Ishikawa (cell line): ENCODE measurements at regions not wholly inside any gene's neighbourhood (a gene's known extent, or its start where the extent isn't known, plus 50 kb on each side); places are given as distances from the start of the nearest gene placed in this dataset.

Experiments
- CEBPB ChIP-seq: IDR thresholded peaks from 2 replicates; pipeline ENCODE4 v1.6.1; 2012
- EGR1 ChIP-seq: IDR thresholded peaks from 2 replicates; pipeline ENCODE4 v1.6.1; 2012
- EP300 ChIP-seq: IDR thresholded peaks from 2 replicates; pipeline ENCODE4 v1.6.1; 2012; ENCODE audit warnings: borderline replicate concordance
- MAX ChIP-seq: IDR thresholded peaks from 2 replicates; pipeline ENCODE4 v1.6.1; 2012
- RAD21 ChIP-seq: IDR thresholded peaks from 2 replicates; pipeline ENCODE4 v1.6.1; 2012; ENCODE audit warnings: low read depth
- REST ChIP-seq: IDR thresholded peaks from 2 replicates; pipeline ENCODE4 v1.6.1; 2012; ENCODE audit warnings: low read depth, mild to moderate bottlenecking
- TAF1 ChIP-seq: IDR thresholded peaks from 2 replicates; pipeline ENCODE4 v1.6.1; 2012; ENCODE audit warnings: low read depth, mild to moderate bottlenecking
- USF1 ChIP-seq: IDR thresholded peaks from 2 replicates; pipeline ENCODE4 v1.6.1; 2012
- YY1 ChIP-seq: IDR thresholded peaks from 2 replicates; pipeline ENCODE4 v1.6.1; 2012; ENCODE audit warnings: low read depth
- ZBTB7A ChIP-seq: IDR thresholded peaks from 2 replicates; pipeline ENCODE4 v1.6.1; 2012; ENCODE audit warnings: low read depth

GRCh38 chr12:92398565-92399309, 253.1 kb upstream of the BTG1 start:
- TF ChIP-seq ZBTB7A (no peak), USF1 (no peak), TAF1 (no peak), EP300 (no peak), CEBPB (no peak), YY1 (no peak), EGR1 (no peak), REST (no peak), RAD21 (no peak), MAX (no peak)
